Transverse colon (tissue), 4 donors: ENCODE measurements at regions not wholly inside any gene's neighbourhood (a gene's known extent, or its start where the extent isn't known, plus 50 kb on each side); places are given as distances from the start of the nearest gene placed in this dataset.

Experiments used
- CTCF ChIP-seq, 5 experiments: fragments of 200-600 bp in 3 of 5; fragments of 450-650 bp in 2 of 5; sonication (generic) in 3 of 5; IDR thresholded peaks; 1 replicate in 2 of 5; 2 replicates in 3 of 5; pipeline ENCODE4 v1.5.1; 2016 to 2017; ENCODE audit warnings: antibody characterized with exemption in 5 of 5, inconsistent platforms in 3 of 5, mild to moderate bottlenecking in 2 of 5, moderate library complexity in 1 of 5
- POLR2AphosphoS5 ChIP-seq, 3 donors: sonication (generic); formaldehyde crosslinking; IDR thresholded peaks; one replicate each; pipeline ENCODE4 v1.6.1; 2016; ENCODE audit warnings: antibody characterized with exemption in 3 of 3

GRCh38 chr20:48149902-48150301, 364.6 kb upstream of the SULF2 start:
- TF ChIP-seq CTCF (IDR thresholded peaks at IDR 0.05) (no peak), POLR2AphosphoS5 (IDR thresholded peaks at IDR 0.05) (no peak)
